IMR-90 (cell line): ENCODE measurements at regions not wholly inside any gene's neighbourhood (a gene's known extent, or its start where the extent isn't known, plus 50 kb on each side); places are given as distances from the start of the nearest gene placed in this dataset.
A peak's percentile ranks its signal among the peaks of the same experiment; 100 is the strongest.
"Not testable (repeated sequence)": the region's sequence is repeated elsewhere in the genome, so short reads cannot be mapped to it uniquely, and the experiment has no call there.

Experiments
- ATAC-seq: fragments of 200-7000 bp; cut with Tn5 transposase; 2 replicates; pipeline ENCODE4 v1.9.1; 2020; ENCODE audit warnings: low read depth, mild to moderate bottlenecking, moderate library complexity
- BruUV-seq: library from RNA; stranded (reverse); fragments of 400-500 nt; replicated peaks from 2 replicates; lab custom pipeline; 2021; lab: Mats Ljungman, UMichigan
- CTCF ChIA-PET: fragments of 300-600 bp; formaldehyde crosslinking; extraction: SDS; loops from one replicate; lab custom pipeline; 2021; ENCODE audit warnings: antibody characterized with exemption; lab: Yijun Ruan, JAX
- POLR2A ChIA-PET: fragments of 300-600 bp; sonication (Branson Sonifier 250); formaldehyde crosslinking; loops from one replicate; lab custom pipeline; 2022; ENCODE audit warnings: antibody characterized with exemption; ENCODE audit not compliant: unreplicated experiment; lab: Charles Lee
- DNase-seq: peaks from one replicate; pipeline ENCODE4 v3.0.0; 2013
- H2AFZ ChIP-seq: replicated peaks from 2 replicates; pipeline ENCODE3; 2013; ENCODE audit warnings: low read length, mild to moderate bottlenecking; ENCODE audit not compliant: poor library complexity
- H2AK5ac ChIP-seq: 2 replicates; pipeline ENCODE4 v1.6.1; 2013; ENCODE audit warnings: low read depth, low read length, inconsistent platforms
- H2AK9ac ChIP-seq: replicated peaks from 2 replicates; pipeline ENCODE3; 2013; ENCODE audit warnings: mild to moderate bottlenecking, low read depth, low read length, moderate library complexity; ENCODE audit not compliant: poor library complexity
- H2BK120ac ChIP-seq: 2 replicates; pipeline ENCODE4 v1.6.1; 2013; ENCODE audit warnings: low read depth, low read length, inconsistent platforms
- H2BK15ac ChIP-seq: 3 replicates; pipeline ENCODE4 v1.6.1; 2013; ENCODE audit warnings: low read depth, low read length, inconsistent platforms
- H2BK20ac ChIP-seq: 2 replicates; pipeline ENCODE4 v1.6.1; 2013; ENCODE audit warnings: low read depth, mild to moderate bottlenecking, inconsistent platforms, low read length, moderate library complexity
- H2BK5ac ChIP-seq: 2 replicates; pipeline ENCODE4 v1.6.1; 2013; ENCODE audit warnings: mild to moderate bottlenecking, low read depth, low read length, inconsistent platforms; ENCODE audit not compliant: poor library complexity, severe bottlenecking
- H3K14ac ChIP-seq: replicated peaks from 2 replicates; pipeline ENCODE4 v1.6.1; 2013; ENCODE audit warnings: low read depth, low read length, inconsistent platforms
- H3K18ac ChIP-seq: 2 replicates; pipeline ENCODE4 v1.6.1; 2013; ENCODE audit warnings: low read depth, low read length, control low read depth
- H3K23ac ChIP-seq: 2 replicates; pipeline ENCODE4 v1.6.1; 2013; ENCODE audit warnings: low read depth, low read length, inconsistent platforms
- H3K27ac ChIP-seq: 2 replicates; pipeline ENCODE4 v1.5.1; 2013; ENCODE audit warnings: mild to moderate bottlenecking, control low read depth, low read length; ENCODE audit not compliant: insufficient read depth
- H3K27me3 ChIP-seq: 2 replicates; pipeline ENCODE4 v1.6.1; 2013; ENCODE audit warnings: low read length; ENCODE audit not compliant: control insufficient read depth, insufficient read depth
- H3K36me3 ChIP-seq: 2 replicates; pipeline ENCODE4 v1.6.1; 2013; ENCODE audit warnings: low read length, mixed read lengths; ENCODE audit not compliant: control insufficient read depth, insufficient read depth
- H3K4ac ChIP-seq: 2 replicates; pipeline ENCODE4 v1.6.1; 2013; ENCODE audit warnings: low read depth, low read length, inconsistent platforms
- H3K4me1 ChIP-seq: 2 replicates; pipeline ENCODE4 v1.6.1; 2013; ENCODE audit warnings: low read length, mixed read lengths; ENCODE audit not compliant: control insufficient read depth, insufficient read depth
- H3K4me2 ChIP-seq: 2 replicates; pipeline ENCODE4 v1.6.1; 2013; ENCODE audit warnings: low read depth, mild to moderate bottlenecking, control low read depth, low read length, moderate library complexity
- H3K4me3 ChIP-seq: 2 replicates; pipeline ENCODE4 v1.5.1; 2013; ENCODE audit warnings: low read depth, mild to moderate bottlenecking, control low read depth, low read length, moderate library complexity; ENCODE audit not compliant: insufficient read depth
- H3K56ac ChIP-seq: 2 replicates; pipeline ENCODE4 v1.6.1; 2013; ENCODE audit warnings: low read length, inconsistent platforms; ENCODE audit not compliant: insufficient read depth; ENCODE audit errors: extremely low read depth
- H3K79me1 ChIP-seq, 2 experiments: 2 replicates each; pipeline ENCODE4 v1.6.1; 2013; ENCODE audit warnings: low read length in 2 of 2, inconsistent platforms in 1 of 2, low read depth in 1 of 2
- H3K9ac ChIP-seq: 2 replicates; pipeline ENCODE4 v1.6.1; 2013; ENCODE audit warnings: low read depth, low read length, control low read depth
- H3K9me1 ChIP-seq: 2 replicates; pipeline ENCODE4 v1.6.1; 2013; ENCODE audit warnings: low read length, inconsistent platforms; ENCODE audit not compliant: insufficient read depth
- H3K9me3 ChIP-seq: 2 replicates; pipeline ENCODE4 v1.6.1; 2013; ENCODE audit warnings: low read length; ENCODE audit not compliant: control insufficient read depth, insufficient read depth
- H4K20me1 ChIP-seq: 2 replicates; pipeline ENCODE4 v1.6.1; 2013; ENCODE audit warnings: low read length, inconsistent platforms; ENCODE audit not compliant: insufficient read depth
- H4K5ac ChIP-seq: 2 replicates; pipeline ENCODE4 v1.6.1; 2013; ENCODE audit warnings: mild to moderate bottlenecking, low read depth, low read length, control low read depth
- H4K8ac ChIP-seq, 2 experiments: 2 replicates each; pipeline ENCODE4 v1.6.1; 2013; ENCODE audit warnings: low read depth in 2 of 2, low read length in 2 of 2, control low read depth in 1 of 2, inconsistent platforms in 1 of 2
- H4K91ac ChIP-seq: 2 replicates; pipeline ENCODE4 v1.6.1; 2013; ENCODE audit warnings: low read depth, low read length, inconsistent platforms; ENCODE audit not compliant: insufficient read depth
- MAFK ChIP-seq: IDR thresholded peaks from 2 replicates; pipeline ENCODE4 v1.6.1; 2012; ENCODE audit warnings: low read depth, low read length, improper control_type of control experiment
- WGBS, 2 experiments: methylation state at CpG; one replicate each; pipeline versions ENCODE4 v1.1.5 to v1.1.7; 2013; ENCODE audit warnings: missing lambda C conversion rate in 2 of 2; ENCODE audit not compliant: insufficient read length in 1 of 2; ENCODE audit errors: extremely low coverage in 2 of 2; 5-methylcytosine and 5-hydroxymethylcytosine counted together
- dilution Hi-C: fragments of 300-500 bp; cut with HindIII; formaldehyde crosslinking; loops from one replicate; pipeline ENCODE4 v1.14.3; 2018; ENCODE audit warnings: low sequenced_read_pairs; ENCODE audit not compliant: unreplicated experiment
- in situ Hi-C: fragments of 300-500 bp; cut with MboI; formaldehyde crosslinking; loops from 3 replicates; pipeline ENCODE4 v1.14.3; 2019; ENCODE audit warnings: low sequenced_read_pairs, inconsistent platforms, mixed read lengths
- intact Hi-C: fragments of 100-400 bp; cut with micrococcal nuclease; formaldehyde crosslinking; loops from 2 replicates; pipeline ENCODE4 v1.10.0; 2022

DNA sequence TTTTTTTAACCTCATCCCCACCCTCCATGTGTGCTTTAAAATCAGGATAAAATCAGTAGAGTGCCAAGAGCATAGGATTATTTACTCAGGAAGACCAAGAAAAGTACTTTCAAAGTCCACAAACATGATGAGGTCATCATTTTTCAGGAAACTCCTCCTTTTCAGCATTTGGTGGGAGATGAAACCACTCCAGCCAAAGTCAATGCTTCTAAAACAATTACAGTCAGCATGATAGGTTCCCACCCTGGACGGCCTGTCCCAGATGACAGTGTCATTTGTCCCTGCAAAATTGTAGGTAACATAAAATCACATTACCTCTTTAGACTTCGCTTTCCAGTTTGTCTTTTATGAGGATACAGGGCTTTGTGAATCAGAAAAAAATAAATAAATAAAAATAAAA, 836.7 kb downstream of the SPATA31A1 start:
- TF ChIP-seq MAFK = peak; percentile 48
- H2AFZ ChIP-seq, H3K36me3 ChIP-seq, H2BK20ac ChIP-seq, dilution Hi-C loops, ATAC-seq, H3K56ac ChIP-seq, H3K4ac ChIP-seq, DNase-seq, H2BK120ac ChIP-seq, BruUV-seq, H3K18ac ChIP-seq, H3K9ac ChIP-seq, H3K27ac ChIP-seq, H4K91ac ChIP-seq, H3K4me3 ChIP-seq, H2AK9ac ChIP-seq, CTCF ChIA-PET, H4K20me1 ChIP-seq, H2BK5ac ChIP-seq, H3K4me1 ChIP-seq, H4K5ac ChIP-seq, H3K27me3 ChIP-seq, H3K23ac ChIP-seq, POLR2A ChIA-PET, H3K9me1 ChIP-seq, H3K14ac ChIP-seq, H3K9me3 ChIP-seq, in situ Hi-C loops, H4K8ac ChIP-seq, H2AK5ac ChIP-seq, intact Hi-C loops, H3K4me2 ChIP-seq, H3K79me1 ChIP-seq, H2BK15ac ChIP-seq: not testable (repeated sequence)
- WGBS, 2 experiments = no CpG with 5 or more reads among the region's 2 CpGs

DNA sequence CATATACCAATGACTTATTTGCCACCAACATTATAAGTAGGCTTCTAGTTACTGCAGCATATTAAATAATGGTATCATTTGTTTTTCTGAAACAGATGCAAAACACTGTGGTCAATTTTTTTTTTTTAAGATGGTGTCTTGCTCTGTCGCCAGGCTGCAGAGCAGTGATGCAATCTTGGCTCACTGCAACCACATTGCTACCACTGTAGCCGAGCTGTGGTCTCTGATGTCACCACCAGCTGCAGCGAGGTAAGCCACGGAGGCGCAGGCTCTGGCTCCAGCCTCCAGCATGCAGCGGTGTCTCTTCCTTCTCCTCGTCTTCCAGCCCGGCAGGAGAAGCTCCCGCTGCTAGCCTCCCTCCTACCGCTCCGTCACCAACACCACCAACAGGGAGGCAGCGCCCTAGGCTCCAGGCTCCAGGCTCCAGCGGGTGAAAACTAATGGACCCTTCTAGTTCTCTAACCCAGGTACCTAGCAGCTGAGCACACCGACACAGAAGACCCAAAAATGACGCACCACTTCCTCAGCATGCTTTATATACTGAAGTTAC, 840.8 kb downstream of the SPATA31A1 start:
- H3K36me3 ChIP-seq, POLR2A ChIA-PET, ATAC-seq, H3K79me1 ChIP-seq, H3K56ac ChIP-seq, H3K9ac ChIP-seq, H2BK5ac ChIP-seq, H2BK15ac ChIP-seq, intact Hi-C loops, H3K4ac ChIP-seq, H3K4me1 ChIP-seq, H3K4me3 ChIP-seq, H2AFZ ChIP-seq, H2BK20ac ChIP-seq, H2AK5ac ChIP-seq, H4K8ac ChIP-seq, H3K23ac ChIP-seq, H3K9me3 ChIP-seq, H3K14ac ChIP-seq, H3K27ac ChIP-seq, H3K4me2 ChIP-seq, H2AK9ac ChIP-seq, in situ Hi-C loops, CTCF ChIA-PET, H3K27me3 ChIP-seq, H3K18ac ChIP-seq, H3K9me1 ChIP-seq, DNase-seq, dilution Hi-C loops, H2BK120ac ChIP-seq, H4K20me1 ChIP-seq, H4K5ac ChIP-seq, BruUV-seq, H4K91ac ChIP-seq: not testable (repeated sequence)
- no CpG with 5 or more reads among the region's 15 CpGs for WGBS, 2 experiments
